Natural killer cell (primary cell): ENCODE measurements at regions not wholly inside any gene's neighbourhood (a gene's known extent, or its start where the extent isn't known, plus 50 kb on each side); places are given as distances from the start of the nearest gene placed in this dataset.

Source experiments
- ATAC-seq, 3 donors: fragments of 150-1000 bp in 2 of 3; fragments of 200-7000 bp in 1 of 3; cut with Tn5 transposase; 1 replicate in 1 of 3; 2 replicates in 2 of 3; pipeline ENCODE4 v1.10.0; 2021; ENCODE audit warnings: mild to moderate bottlenecking in 2 of 3, moderate library complexity in 2 of 3
- DNase-seq, 2 donors: peaks; one replicate each; pipeline versions ENCODE4 v3.0.0 to v3.0.0-alpha.2; 2013 to 2021; ENCODE audit warnings: mixed read lengths in 1 of 2
- H3K27ac ChIP-seq: one replicate; pipeline ENCODE4 v1.5.1; 2013; ENCODE audit warnings: mild to moderate bottlenecking, low read length
- H3K27me3 ChIP-seq: one replicate; pipeline ENCODE4 v1.6.1; 2013; ENCODE audit warnings: low read length; ENCODE audit not compliant: control insufficient read depth, insufficient read depth
- H3K36me3 ChIP-seq: one replicate; pipeline ENCODE4 v1.6.1; 2013; ENCODE audit warnings: low read length; ENCODE audit not compliant: control insufficient read depth, insufficient read depth
- H3K4me1 ChIP-seq: one replicate; pipeline ENCODE4 v1.6.1; 2013; ENCODE audit warnings: low read length; ENCODE audit not compliant: control insufficient read depth, insufficient read depth
- H3K4me3 ChIP-seq: one replicate; pipeline ENCODE4 v1.5.1; 2013; ENCODE audit warnings: low read length
- H3K9me3 ChIP-seq: one replicate; pipeline ENCODE4 v1.6.1; 2013; ENCODE audit warnings: low read length; ENCODE audit not compliant: control insufficient read depth, insufficient read depth
- H3K27ac Mint-ChIP-seq, 2 donors: one replicate each; pipeline ENCODE4 v1.8.0; 2022; ENCODE audit warnings: mild to moderate bottlenecking in 2 of 2, mixed read lengths in 2 of 2, moderate library complexity in 1 of 2
- H3K27me3 Mint-ChIP-seq, 2 donors: one replicate each; pipeline ENCODE4 v1.8.0; 2022; ENCODE audit warnings: low read depth in 2 of 2, mixed read lengths in 2 of 2
- H3K36me3 Mint-ChIP-seq: one replicate; pipeline ENCODE4 v1.8.0; 2022; ENCODE audit warnings: mixed read lengths
- H3K4me1 Mint-ChIP-seq, 2 donors: one replicate each; pipeline ENCODE4 v1.8.0; 2022; ENCODE audit warnings: mixed read lengths in 2 of 2
- H3K4me3 Mint-ChIP-seq: one replicate; pipeline ENCODE4 v1.8.0; 2022; ENCODE audit warnings: mild to moderate bottlenecking, moderate library complexity, mixed read lengths
- H3K9me3 Mint-ChIP-seq, 2 donors: one replicate each; pipeline ENCODE4 v1.8.0; 2022; ENCODE audit warnings: mixed read lengths in 2 of 2
- CTCF ChIP-seq: fragments of 200-600 bp; IDR thresholded peaks from one replicate; pipeline ENCODE4 v1.8.0; 2022; ENCODE audit warnings: antibody characterized with exemption
- WGBS: methylation state at CpG from one replicate; pipeline ENCODE4 v1.1.7; 2013; ENCODE audit warnings: missing lambda C conversion rate; ENCODE audit not compliant: insufficient coverage; 5-methylcytosine and 5-hydroxymethylcytosine counted together
- intact Hi-C: fragments of 100-400 bp; cut with micrococcal nuclease; formaldehyde crosslinking; loops from one replicate; pipeline ENCODE4 v1.14.2; 2022

- Histone ChIP-seq H3K4me1 (no peaks in the 10 kb centered on the region), H3K4me3 (no peak overlapping the region), H3K27me3 (no peaks in the 10 kb centered on the region), H3K27ac (no peak overlapping the region), H3K9me3 (no peaks in the 10 kb centered on the region), H3K36me3 (no peaks in the 10 kb centered on the region)
- Mint-ChIP-seq H3K27ac (no peak overlapping the region), H3K36me3 (no peaks in the 10 kb centered on the region), H3K27me3 (peaks cover 30 to 43% of the 10 kb centered on the region in 2 donors), H3K9me3 (no peaks in the 10 kb centered on the region), H3K4me3 (no peak overlapping the region), H3K4me1 (no peaks in the 10 kb centered on the region)
- 61% methylated on average over 3 of the region's 3 CpGs for WGBS
- no peak for DNase-seq
- intact Hi-C loops, result no loop called here
- TF ChIP-seq CTCF, result no peak
- no peak for ATAC-seq
Measured at GRCh38 chr15:97884513-97885131, 75.9 kb upstream of the ARRDC4 start.

GRCh38 chr15:97890307-97890706, 70.2 kb upstream of the ARRDC4 start:
- Mint-ChIP-seq H3K9me3 (no peaks in the 10 kb centered on the region), H3K27me3 (peaks cover 20 to 33% of the 10 kb centered on the region in 2 donors), H3K4me1 (no peaks in the 10 kb centered on the region), H3K36me3 (no peaks in the 10 kb centered on the region), H3K4me3 (no peak overlapping the region), H3K27ac (no peak overlapping the region)
- Histone ChIP-seq H3K27ac (no peak overlapping the region), H3K36me3 (no peaks in the 10 kb centered on the region), H3K4me3 (no peak overlapping the region), H3K27me3 (no peaks in the 10 kb centered on the region), H3K9me3 (no peaks in the 10 kb centered on the region), H3K4me1 (no peaks in the 10 kb centered on the region)
- TF ChIP-seq CTCF, result no peak
- DNase-seq, result no peak
- intact Hi-C loops, result no loop called here
- WGBS, result no CpG with 5 or more reads among the region's 1 CpG
- ATAC-seq, result no peak

- Mint-ChIP-seq H3K9me3 (no peaks in the 10 kb centered on the region), H3K36me3 (no peaks in the 10 kb centered on the region), H3K4me1 (no peaks in the 10 kb centered on the region), H3K4me3 (no peak overlapping the region), H3K27ac (no peak overlapping the region), H3K27me3 (peaks cover 21 to 24% of the 10 kb centered on the region in 2 donors)
- intact Hi-C loops, result no loop called here
- H3K9me3 ChIP-seq, result no peaks in the 10 kb centered on the region
- H3K27ac ChIP-seq, result no peak overlapping the region
- DNase-seq (no peak), ATAC-seq (no peak)
- H3K36me3 ChIP-seq, result no peaks in the 10 kb centered on the region
- no peak overlapping the region for H3K4me3 ChIP-seq
- WGBS, result 93% methylated on average over 13 of the region's 13 CpGs
- TF ChIP-seq CTCF, result no peak
- no peaks in the 10 kb centered on the region for H3K4me1 ChIP-seq
- H3K27me3 ChIP-seq, result no peaks in the 10 kb centered on the region
Measured at GRCh38 chr15:97892167-97892938, 68.2 kb upstream of the ARRDC4 start.
